Upper lobe of left lung (tissue), 4 donors: ENCODE measurements at regions not wholly inside any gene's neighbourhood (a gene's known extent, or its start where the extent isn't known, plus 50 kb on each side); places are given as distances from the start of the nearest gene placed in this dataset.

ENCODE experiments used
- EP300 ChIP-seq, 4 donors: sonication (generic); formaldehyde crosslinking; IDR thresholded peaks; one replicate each; pipeline ENCODE4 v1.5.1; 2017; ENCODE audit warnings: antibody characterized with exemption in 4 of 4, control low read depth in 2 of 4
- POLR2A ChIP-seq, 4 donors: fragments of 450-650 bp; IDR thresholded peaks; one replicate each; pipeline ENCODE4 v1.5.1; 2016 to 2017; ENCODE audit warnings: antibody characterized with exemption in 4 of 4, mild to moderate bottlenecking in 2 of 4
- TF ChIP-seq, protein P1 (sequence below), 6 experiments: fragments of 450-650 bp in 4 of 6; fragments of 200-600 bp in 2 of 6; sonication (generic) in 2 of 6; IDR thresholded peaks; one replicate each; pipeline ENCODE4 v1.5.1; 2016 to 2019; ENCODE audit warnings: antibody characterized with exemption in 6 of 6

DNA sequence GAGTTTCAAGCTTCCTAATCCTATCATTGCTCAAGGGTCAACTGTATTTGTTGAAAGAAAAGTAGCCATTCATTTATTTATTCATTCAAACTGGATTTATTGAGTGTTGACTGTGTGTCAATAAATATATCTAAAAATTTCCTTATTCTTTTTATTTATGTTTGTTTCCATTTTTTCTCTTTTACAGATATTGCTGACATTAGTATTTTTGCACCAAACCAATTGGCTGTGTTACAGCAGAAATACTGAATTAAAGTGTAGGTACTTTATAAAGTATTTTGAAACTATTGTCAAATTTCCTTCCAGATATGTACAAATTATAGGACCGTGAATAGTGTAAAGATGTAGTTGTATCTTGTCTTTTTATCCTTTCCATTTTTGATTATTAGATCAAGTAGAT lies 692.0 kb upstream of the SLC10A2 start:
- TF ChIP-seq EP300 (IDR thresholded peaks at IDR 0.05) (no peak), POLR2A (IDR thresholded peaks at IDR 0.05) (no peak)
- TF ChIP-seq, protein P1, sequence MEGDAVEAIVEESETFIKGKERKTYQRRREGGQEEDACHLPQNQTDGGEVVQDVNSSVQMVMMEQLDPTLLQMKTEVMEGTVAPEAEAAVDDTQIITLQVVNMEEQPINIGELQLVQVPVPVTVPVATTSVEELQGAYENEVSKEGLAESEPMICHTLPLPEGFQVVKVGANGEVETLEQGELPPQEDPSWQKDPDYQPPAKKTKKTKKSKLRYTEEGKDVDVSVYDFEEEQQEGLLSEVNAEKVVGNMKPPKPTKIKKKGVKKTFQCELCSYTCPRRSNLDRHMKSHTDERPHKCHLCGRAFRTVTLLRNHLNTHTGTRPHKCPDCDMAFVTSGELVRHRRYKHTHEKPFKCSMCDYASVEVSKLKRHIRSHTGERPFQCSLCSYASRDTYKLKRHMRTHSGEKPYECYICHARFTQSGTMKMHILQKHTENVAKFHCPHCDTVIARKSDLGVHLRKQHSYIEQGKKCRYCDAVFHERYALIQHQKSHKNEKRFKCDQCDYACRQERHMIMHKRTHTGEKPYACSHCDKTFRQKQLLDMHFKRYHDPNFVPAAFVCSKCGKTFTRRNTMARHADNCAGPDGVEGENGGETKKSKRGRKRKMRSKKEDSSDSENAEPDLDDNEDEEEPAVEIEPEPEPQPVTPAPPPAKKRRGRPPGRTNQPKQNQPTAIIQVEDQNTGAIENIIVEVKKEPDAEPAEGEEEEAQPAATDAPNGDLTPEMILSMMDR (IDR thresholded peaks at IDR 0.05), result no peak
